Natural killer cell (primary cell): ENCODE measurements at regions not wholly inside any gene's neighbourhood (a gene's known extent, or its start where the extent isn't known, plus 50 kb on each side); places are given as distances from the start of the nearest gene placed in this dataset.

Source experiments
- ATAC-seq, 3 donors: fragments of 150-1000 bp in 2 of 3; fragments of 200-7000 bp in 1 of 3; cut with Tn5 transposase; 1 replicate in 1 of 3; 2 replicates in 2 of 3; pipeline ENCODE4 v1.10.0; 2021; ENCODE audit warnings: mild to moderate bottlenecking in 2 of 3, moderate library complexity in 2 of 3
- DNase-seq, 2 donors: peaks; one replicate each; pipeline versions ENCODE4 v3.0.0 to v3.0.0-alpha.2; 2013 to 2021; ENCODE audit warnings: mixed read lengths in 1 of 2
- H3K27ac ChIP-seq: one replicate; pipeline ENCODE4 v1.5.1; 2013; ENCODE audit warnings: mild to moderate bottlenecking, low read length
- H3K27me3 ChIP-seq: one replicate; pipeline ENCODE4 v1.6.1; 2013; ENCODE audit warnings: low read length; ENCODE audit not compliant: control insufficient read depth, insufficient read depth
- H3K36me3 ChIP-seq: one replicate; pipeline ENCODE4 v1.6.1; 2013; ENCODE audit warnings: low read length; ENCODE audit not compliant: control insufficient read depth, insufficient read depth
- H3K4me1 ChIP-seq: one replicate; pipeline ENCODE4 v1.6.1; 2013; ENCODE audit warnings: low read length; ENCODE audit not compliant: control insufficient read depth, insufficient read depth
- H3K4me3 ChIP-seq: one replicate; pipeline ENCODE4 v1.5.1; 2013; ENCODE audit warnings: low read length
- H3K9me3 ChIP-seq: one replicate; pipeline ENCODE4 v1.6.1; 2013; ENCODE audit warnings: low read length; ENCODE audit not compliant: control insufficient read depth, insufficient read depth
- H3K27ac Mint-ChIP-seq, 2 donors: one replicate each; pipeline ENCODE4 v1.8.0; 2022; ENCODE audit warnings: mild to moderate bottlenecking in 2 of 2, mixed read lengths in 2 of 2, moderate library complexity in 1 of 2
- H3K27me3 Mint-ChIP-seq, 2 donors: one replicate each; pipeline ENCODE4 v1.8.0; 2022; ENCODE audit warnings: low read depth in 2 of 2, mixed read lengths in 2 of 2
- H3K36me3 Mint-ChIP-seq: one replicate; pipeline ENCODE4 v1.8.0; 2022; ENCODE audit warnings: mixed read lengths
- H3K4me1 Mint-ChIP-seq, 2 donors: one replicate each; pipeline ENCODE4 v1.8.0; 2022; ENCODE audit warnings: mixed read lengths in 2 of 2
- H3K4me3 Mint-ChIP-seq: one replicate; pipeline ENCODE4 v1.8.0; 2022; ENCODE audit warnings: mild to moderate bottlenecking, moderate library complexity, mixed read lengths
- H3K9me3 Mint-ChIP-seq, 2 donors: one replicate each; pipeline ENCODE4 v1.8.0; 2022; ENCODE audit warnings: mixed read lengths in 2 of 2
- CTCF ChIP-seq: fragments of 200-600 bp; IDR thresholded peaks from one replicate; pipeline ENCODE4 v1.8.0; 2022; ENCODE audit warnings: antibody characterized with exemption
- WGBS: methylation state at CpG from one replicate; pipeline ENCODE4 v1.1.7; 2013; ENCODE audit warnings: missing lambda C conversion rate; ENCODE audit not compliant: insufficient coverage; 5-methylcytosine and 5-hydroxymethylcytosine counted together
- intact Hi-C: fragments of 100-400 bp; cut with micrococcal nuclease; formaldehyde crosslinking; loops from one replicate; pipeline ENCODE4 v1.14.2; 2022

GRCh38 chr2:156901373-156902031 is 356.0 kb upstream of the GALNT5 start:
- H3K9me3 ChIP-seq, result no peaks in the 10 kb centered on the region
- H3K36me3 ChIP-seq, result no peaks in the 10 kb centered on the region
- no peaks in the 10 kb centered on the region for H3K36me3 Mint-ChIP-seq
- H3K4me1 ChIP-seq, result no peaks in the 10 kb centered on the region
- DNase-seq (no peak), ATAC-seq (no peak)
- peaks cover 9% of the 10 kb centered on the region in 2 donors for H3K9me3 Mint-ChIP-seq
- WGBS, result 82% methylated on average over 3 of the region's 4 CpGs
- no peak overlapping the region for H3K4me3 ChIP-seq
- no peak for TF ChIP-seq CTCF
- no peaks in the 10 kb centered on the region for H3K27me3 Mint-ChIP-seq
- no peaks in the 10 kb centered on the region for H3K27me3 ChIP-seq
- peaks cover 0 to 2% of the 10 kb centered on the region in 2 donors for H3K4me1 Mint-ChIP-seq
- intact Hi-C loops, result no loop called here
- H3K4me3 Mint-ChIP-seq, result no peak overlapping the region
- H3K27ac Mint-ChIP-seq, result no peak overlapping the region
- H3K27ac ChIP-seq, result no peak overlapping the region

GRCh38 chr2:156903335-156903734 is 354.2 kb upstream of the GALNT5 start:
- intact Hi-C loops, result no loop called here
- Histone ChIP-seq H3K27ac (no peak overlapping the region), H3K4me3 (no peak overlapping the region), H3K4me1 (no peaks in the 10 kb centered on the region), H3K36me3 (no peaks in the 10 kb centered on the region), H3K9me3 (no peaks in the 10 kb centered on the region), H3K27me3 (no peaks in the 10 kb centered on the region)
- no peak for ATAC-seq
- Mint-ChIP-seq H3K36me3 (no peaks in the 10 kb centered on the region), H3K4me3 (no peak overlapping the region), H3K27ac (no peak overlapping the region), H3K9me3 (peaks cover 6% of the 10 kb centered on the region in 2 donors), H3K4me1 (no peaks in the 10 kb centered on the region), H3K27me3 (no peaks in the 10 kb centered on the region)
- no peak for DNase-seq
- TF ChIP-seq CTCF, result no peak

- H3K27me3 Mint-ChIP-seq, result no peaks in the 10 kb centered on the region
- Histone ChIP-seq H3K36me3 (no peaks in the 10 kb centered on the region), H3K4me1 (no peaks in the 10 kb centered on the region), H3K27me3 (no peaks in the 10 kb centered on the region), H3K9me3 (no peaks in the 10 kb centered on the region), H3K27ac (no peak overlapping the region), H3K4me3 (no peak overlapping the region)
- H3K4me1 Mint-ChIP-seq, result no peaks in the 10 kb centered on the region
- H3K27ac Mint-ChIP-seq, result no peak overlapping the region
- no peak overlapping the region for H3K4me3 Mint-ChIP-seq
- WGBS, result no CpG with 5 or more reads among the region's 3 CpGs
- peaks cover 1 to 5% of the 10 kb centered on the region in 2 donors for H3K9me3 Mint-ChIP-seq
- intact Hi-C loops, result no loop called here
- DNase-seq (no peak), ATAC-seq (no peak)
- TF ChIP-seq CTCF, result no peak
- no peaks in the 10 kb centered on the region for H3K36me3 Mint-ChIP-seq
Observed at GRCh38 chr2:156907806-156908205, 349.7 kb upstream of the GALNT5 start.

GRCh38 chr2:156908825-156909224 is 348.7 kb upstream of the GALNT5 start:
- no peak overlapping the region for H3K4me3 Mint-ChIP-seq
- no peak for TF ChIP-seq CTCF
- no peak for DNase-seq
- H3K27me3 Mint-ChIP-seq, result no peaks in the 10 kb centered on the region
- H3K9me3 ChIP-seq, result no peaks in the 10 kb centered on the region
- H3K4me1 ChIP-seq, result no peaks in the 10 kb centered on the region
- H3K4me1 Mint-ChIP-seq, result no peaks in the 10 kb centered on the region
- intact Hi-C loops, result no loop called here
- no peak overlapping the region for H3K4me3 ChIP-seq
- 0% methylated on average over 1 of the region's 1 CpG for WGBS
- peaks cover 0 to 2% of the 10 kb centered on the region in 2 donors for H3K9me3 Mint-ChIP-seq
- no peaks in the 10 kb centered on the region for H3K36me3 Mint-ChIP-seq
- no peak for ATAC-seq
- H3K36me3 ChIP-seq, result no peaks in the 10 kb centered on the region
- no peak overlapping the region for H3K27ac Mint-ChIP-seq
- H3K27me3 ChIP-seq, result no peaks in the 10 kb centered on the region
- no peak overlapping the region for H3K27ac ChIP-seq
